ENCODE measurements at regions not wholly inside any gene's neighbourhood (a gene's known extent, or its start where the extent isn't known, plus 50 kb on each side); places are given as distances from the start of the nearest gene placed in this dataset.
A peak's percentile ranks its signal among the peaks of the same experiment; 100 is the strongest.

DNA sequence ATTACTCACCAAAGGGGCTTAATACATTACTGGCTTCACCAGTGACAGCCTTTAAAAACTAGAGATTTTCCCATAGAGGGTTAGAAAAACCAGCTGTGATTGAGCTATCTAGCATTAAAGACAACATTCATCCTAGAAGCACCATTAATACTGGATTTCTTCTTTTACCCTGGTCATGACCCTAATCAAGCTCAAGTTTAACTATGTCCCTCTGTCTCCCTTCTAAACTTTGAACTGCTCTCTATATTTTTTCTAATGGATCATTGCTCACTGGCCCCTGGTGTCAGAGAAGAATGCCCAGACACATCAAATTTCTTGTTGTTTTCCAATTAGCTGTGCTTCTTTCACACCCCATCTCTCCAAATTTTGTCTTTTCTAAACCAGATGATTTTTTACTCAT is 1101.3 kb downstream of the XPNPEP1 start:
- no peak overlapping the region for H3K9ac ChIP-seq (ENCODE audit: low read length)
- no peak overlapping the region for H2AFZ ChIP-seq (ENCODE audit: low read depth, low read length, poor library complexity, severe bottlenecking)
- intact Hi-C loops (cut with micrococcal nuclease), result no loop called here
- ChIA-PET RAD21 (ENCODE audit: low non-redundant PET in 1 of 2, low total read pairs in 2 of 2, uncharacterized antibody in 2 of 2, unreplicated experiment in 2 of 2) (no interaction called here), POLR2A (no interaction called here), CTCF (no interaction called here)
- H3K27ac ChIP-seq (ENCODE audit: low read depth, low read length), result no peak overlapping the region
- H3K27me3 ChIP-seq (ENCODE audit: insufficient read depth, low read length), result no peaks in the 10 kb centered on the region
- peaks cover 29 to 44% of the 10 kb centered on the region in 2 experiments; a peak in 3 of 4 replicates for H3K9me3 ChIP-seq (ENCODE audit: control insufficient read depth in 1 of 2, insufficient read depth in 1 of 2, low read depth in 1 of 2, low read length in 2 of 2)
- H3K36me3 ChIP-seq (ENCODE audit: control insufficient read depth in 1 of 2, insufficient read depth in 2 of 2, low read length in 2 of 2), result no peaks in the 10 kb centered on the region
- H3K9me2 ChIP-seq (ENCODE audit: insufficient read depth), result no peaks in the 10 kb centered on the region
- H3K4me3 ChIP-seq (replicated peaks in 1 of 2; ENCODE audit: low read depth in 1 of 2, low read length in 2 of 2), result 0 out of 4 replicates have a peak overlapping the region, but pooled peaks of 1 of the 2 experiments have one; percentile 5
- ATAC-seq (no peak), DNase-seq (ENCODE audit: low read depth, low spot score) (no peak)
- H3K79me2 ChIP-seq (ENCODE audit: insufficient read depth, low read length), result no peaks in the 10 kb centered on the region
- no TSS peak for BruUV-seq (replicated peaks)
- TF ChIP-seq ELF1 (IDR thresholded peaks at IDR 0.05; ENCODE audit: borderline replicate concordance, low read depth) (no peak), CEBPB (IDR thresholded peaks at IDR 0.05; ENCODE audit: low read depth) (no peak), SRF (IDR thresholded peaks at IDR 0.05; ENCODE audit: low read depth) (no peak), SIN3A (IDR thresholded peaks at IDR 0.05; ENCODE audit: low read depth) (no peak), EZH2 (IDR thresholded peaks at IDR 0.05) (no peak), SP1 (IDR thresholded peaks at IDR 0.05; ENCODE audit: low read depth) (no peak), ZFX (IDR thresholded peaks at IDR 0.05) (no peak), JUND (IDR thresholded peaks at IDR 0.05) (no peak), POLR2AphosphoS5 (IDR thresholded peaks at IDR 0.05; ENCODE audit: low read depth, low read length) (no peak), EGR1 (IDR thresholded peaks at IDR 0.05; ENCODE audit: low read depth) (no peak), ZNF274 (IDR thresholded peaks at IDR 0.05; ENCODE audit: low read depth, low read length) (no peak), EZH2phosphoT487 (IDR thresholded peaks at IDR 0.05; ENCODE audit: borderline replicate concordance) (no peak), TCF7L2 (IDR thresholded peaks at IDR 0.05; ENCODE audit: borderline replicate concordance, extremely low read depth, insufficient read depth, insufficient read length) (no peak), RAD21 (IDR thresholded peaks at IDR 0.05; ENCODE audit: low read depth) (no peak)
- TF ChIP-seq, protein P1, sequence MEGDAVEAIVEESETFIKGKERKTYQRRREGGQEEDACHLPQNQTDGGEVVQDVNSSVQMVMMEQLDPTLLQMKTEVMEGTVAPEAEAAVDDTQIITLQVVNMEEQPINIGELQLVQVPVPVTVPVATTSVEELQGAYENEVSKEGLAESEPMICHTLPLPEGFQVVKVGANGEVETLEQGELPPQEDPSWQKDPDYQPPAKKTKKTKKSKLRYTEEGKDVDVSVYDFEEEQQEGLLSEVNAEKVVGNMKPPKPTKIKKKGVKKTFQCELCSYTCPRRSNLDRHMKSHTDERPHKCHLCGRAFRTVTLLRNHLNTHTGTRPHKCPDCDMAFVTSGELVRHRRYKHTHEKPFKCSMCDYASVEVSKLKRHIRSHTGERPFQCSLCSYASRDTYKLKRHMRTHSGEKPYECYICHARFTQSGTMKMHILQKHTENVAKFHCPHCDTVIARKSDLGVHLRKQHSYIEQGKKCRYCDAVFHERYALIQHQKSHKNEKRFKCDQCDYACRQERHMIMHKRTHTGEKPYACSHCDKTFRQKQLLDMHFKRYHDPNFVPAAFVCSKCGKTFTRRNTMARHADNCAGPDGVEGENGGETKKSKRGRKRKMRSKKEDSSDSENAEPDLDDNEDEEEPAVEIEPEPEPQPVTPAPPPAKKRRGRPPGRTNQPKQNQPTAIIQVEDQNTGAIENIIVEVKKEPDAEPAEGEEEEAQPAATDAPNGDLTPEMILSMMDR (IDR thresholded peaks at IDR 0.05 in 2 of 3, conservative IDR thresholded peaks at IDR 0.05 in 1 of 3; ENCODE audit: borderline replicate concordance in 1 of 3, insufficient read depth in 1 of 3, low read depth in 2 of 3, low read length in 2 of 3), result no peak
- TF ChIP-seq, protein P2, sequence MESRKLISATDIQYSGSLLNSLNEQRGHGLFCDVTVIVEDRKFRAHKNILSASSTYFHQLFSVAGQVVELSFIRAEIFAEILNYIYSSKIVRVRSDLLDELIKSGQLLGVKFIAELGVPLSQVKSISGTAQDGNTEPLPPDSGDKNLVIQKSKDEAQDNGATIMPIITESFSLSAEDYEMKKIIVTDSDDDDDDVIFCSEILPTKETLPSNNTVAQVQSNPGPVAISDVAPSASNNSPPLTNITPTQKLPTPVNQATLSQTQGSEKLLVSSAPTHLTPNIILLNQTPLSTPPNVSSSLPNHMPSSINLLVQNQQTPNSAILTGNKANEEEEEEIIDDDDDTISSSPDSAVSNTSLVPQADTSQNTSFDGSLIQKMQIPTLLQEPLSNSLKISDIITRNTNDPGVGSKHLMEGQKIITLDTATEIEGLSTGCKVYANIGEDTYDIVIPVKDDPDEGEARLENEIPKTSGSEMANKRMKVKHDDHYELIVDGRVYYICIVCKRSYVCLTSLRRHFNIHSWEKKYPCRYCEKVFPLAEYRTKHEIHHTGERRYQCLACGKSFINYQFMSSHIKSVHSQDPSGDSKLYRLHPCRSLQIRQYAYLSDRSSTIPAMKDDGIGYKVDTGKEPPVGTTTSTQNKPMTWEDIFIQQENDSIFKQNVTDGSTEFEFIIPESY (IDR thresholded peaks at IDR 0.05; ENCODE audit: extremely low read depth, insufficient replicate concordance, low read length), result no peak
- TF ChIP-seq, protein P3, sequence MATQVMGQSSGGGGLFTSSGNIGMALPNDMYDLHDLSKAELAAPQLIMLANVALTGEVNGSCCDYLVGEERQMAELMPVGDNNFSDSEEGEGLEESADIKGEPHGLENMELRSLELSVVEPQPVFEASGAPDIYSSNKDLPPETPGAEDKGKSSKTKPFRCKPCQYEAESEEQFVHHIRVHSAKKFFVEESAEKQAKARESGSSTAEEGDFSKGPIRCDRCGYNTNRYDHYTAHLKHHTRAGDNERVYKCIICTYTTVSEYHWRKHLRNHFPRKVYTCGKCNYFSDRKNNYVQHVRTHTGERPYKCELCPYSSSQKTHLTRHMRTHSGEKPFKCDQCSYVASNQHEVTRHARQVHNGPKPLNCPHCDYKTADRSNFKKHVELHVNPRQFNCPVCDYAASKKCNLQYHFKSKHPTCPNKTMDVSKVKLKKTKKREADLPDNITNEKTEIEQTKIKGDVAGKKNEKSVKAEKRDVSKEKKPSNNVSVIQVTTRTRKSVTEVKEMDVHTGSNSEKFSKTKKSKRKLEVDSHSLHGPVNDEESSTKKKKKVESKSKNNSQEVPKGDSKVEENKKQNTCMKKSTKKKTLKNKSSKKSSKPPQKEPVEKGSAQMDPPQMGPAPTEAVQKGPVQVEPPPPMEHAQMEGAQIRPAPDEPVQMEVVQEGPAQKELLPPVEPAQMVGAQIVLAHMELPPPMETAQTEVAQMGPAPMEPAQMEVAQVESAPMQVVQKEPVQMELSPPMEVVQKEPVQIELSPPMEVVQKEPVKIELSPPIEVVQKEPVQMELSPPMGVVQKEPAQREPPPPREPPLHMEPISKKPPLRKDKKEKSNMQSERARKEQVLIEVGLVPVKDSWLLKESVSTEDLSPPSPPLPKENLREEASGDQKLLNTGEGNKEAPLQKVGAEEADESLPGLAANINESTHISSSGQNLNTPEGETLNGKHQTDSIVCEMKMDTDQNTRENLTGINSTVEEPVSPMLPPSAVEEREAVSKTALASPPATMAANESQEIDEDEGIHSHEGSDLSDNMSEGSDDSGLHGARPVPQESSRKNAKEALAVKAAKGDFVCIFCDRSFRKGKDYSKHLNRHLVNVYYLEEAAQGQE (IDR thresholded peaks at IDR 0.05; ENCODE audit: low read depth), result no peak
- TF ChIP-seq, protein P4, sequence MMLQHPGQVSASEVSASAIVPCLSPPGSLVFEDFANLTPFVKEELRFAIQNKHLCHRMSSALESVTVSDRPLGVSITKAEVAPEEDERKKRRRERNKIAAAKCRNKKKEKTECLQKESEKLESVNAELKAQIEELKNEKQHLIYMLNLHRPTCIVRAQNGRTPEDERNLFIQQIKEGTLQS (IDR thresholded peaks at IDR 0.05), result no peak
- TF ChIP-seq, protein P5, sequence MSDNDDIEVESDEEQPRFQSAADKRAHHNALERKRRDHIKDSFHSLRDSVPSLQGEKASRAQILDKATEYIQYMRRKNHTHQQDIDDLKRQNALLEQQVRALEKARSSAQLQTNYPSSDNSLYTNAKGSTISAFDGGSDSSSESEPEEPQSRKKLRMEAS (IDR thresholded peaks at IDR 0.05), result no peak
- H3K4me2 ChIP-seq (ENCODE audit: low read length), result no peak overlapping the region
- H4K20me1 ChIP-seq (ENCODE audit: insufficient read depth), result no peaks in the 10 kb centered on the region
- no peaks in the 10 kb centered on the region for H3K4me1 ChIP-seq (ENCODE audit: control insufficient read depth in 1 of 2, insufficient read depth in 2 of 2, low read length in 2 of 2)

All from HCT116 (cell line).